ENCODE measurements at regions not wholly inside any gene's neighbourhood (a gene's known extent, or its start where the extent isn't known, plus 50 kb on each side); places are given as distances from the start of the nearest gene placed in this dataset.

GRCh38 chr3:145395421-145395820, 765.6 kb downstream of the PLOD2 start:
- no peaks in the 10 kb centered on the region for H3K36me3 ChIP-seq
- ATAC-seq (no peak), DNase-seq (no peak)
- no peaks in the 10 kb centered on the region for H3K4me1 ChIP-seq
- H3K27ac ChIP-seq = no peak overlapping the region
- H3K9me3 ChIP-seq = peaks cover 0 to 6% of the 10 kb centered on the region in 2 donors
- H3K27me3 ChIP-seq = no peaks in the 10 kb centered on the region
- no peak for TF ChIP-seq CTCF (IDR thresholded peaks at IDR 0.05)
- no peak overlapping the region for H3K4me3 ChIP-seq
- intact Hi-C loops (cut with DNase I) = no loop called here

GRCh38 chr3:145411605-145412004, 749.4 kb downstream of the PLOD2 start:
- no peak overlapping the region for H3K4me3 ChIP-seq
- DNase-seq (no peak), ATAC-seq (no peak)
- H3K27ac ChIP-seq = no peak overlapping the region
- H3K27me3 ChIP-seq = no peaks in the 10 kb centered on the region
- no peaks in the 10 kb centered on the region for H3K4me1 ChIP-seq
- TF ChIP-seq CTCF (IDR thresholded peaks at IDR 0.05) = no peak
- H3K9me3 ChIP-seq = peaks cover 0 to 13% of the 10 kb centered on the region in 2 donors
- intact Hi-C loops (cut with DNase I) = no loop called here
- no peaks in the 10 kb centered on the region for H3K36me3 ChIP-seq

GRCh38 chr3:145417678-145418077, 743.3 kb downstream of the PLOD2 start:
- H3K27ac ChIP-seq = no peak overlapping the region
- H3K27me3 ChIP-seq = no peaks in the 10 kb centered on the region
- no peak for ATAC-seq
- no peaks in the 10 kb centered on the region for H3K4me1 ChIP-seq
- H3K36me3 ChIP-seq = no peaks in the 10 kb centered on the region
- no peak overlapping the region for H3K4me3 ChIP-seq
- TF ChIP-seq CTCF (IDR thresholded peaks at IDR 0.05) = no peak
- H3K9me3 ChIP-seq = peaks cover 0 to 5% of the 10 kb centered on the region in 2 donors
- intact Hi-C loops (cut with DNase I) = no loop called here
- DNase-seq = no peak

- no peak overlapping the region for H3K4me3 ChIP-seq
- H3K27ac ChIP-seq = no peak overlapping the region
- no peaks in the 10 kb centered on the region for H3K9me3 ChIP-seq
- no peaks in the 10 kb centered on the region for H3K27me3 ChIP-seq
- TF ChIP-seq CTCF (IDR thresholded peaks at IDR 0.05) = no peak
- intact Hi-C loops (cut with DNase I) = no loop called here
- H3K4me1 ChIP-seq = no peaks in the 10 kb centered on the region
- ATAC-seq (no peak), DNase-seq (peak in 2 of 4 donors; percentile 39 to 43)
- no peaks in the 10 kb centered on the region for H3K36me3 ChIP-seq
These were observed 738.4 kb downstream of the PLOD2 start for GRCh38 chr3:145422556-145422955.

GRCh38 chr3:145427355-145427754, 733.6 kb downstream of the PLOD2 start:
- intact Hi-C loops (cut with DNase I) = no loop called here
- Histone ChIP-seq H3K4me1 (no peaks in the 10 kb centered on the region), H3K27me3 (no peaks in the 10 kb centered on the region), H3K36me3 (no peaks in the 10 kb centered on the region), H3K27ac (no peak overlapping the region), H3K9me3 (peaks cover 0 to 6% of the 10 kb centered on the region in 2 donors), H3K4me3 (no peak overlapping the region)
- peak in 1 of 4 donors; percentile 53 for DNase-seq
- TF ChIP-seq CTCF (IDR thresholded peaks at IDR 0.05) = no peak
- no peak for ATAC-seq

Data from left lung (tissue), 4 donors.